ENCODE measurements at regions not wholly inside any gene's neighbourhood (a gene's known extent, or its start where the extent isn't known, plus 50 kb on each side); places are given as distances from the start of the nearest gene placed in this dataset.
"Not testable (repeated sequence)": the region's sequence is repeated elsewhere in the genome, so short reads cannot be mapped to it uniquely, and the experiment has no call there.

DNA sequence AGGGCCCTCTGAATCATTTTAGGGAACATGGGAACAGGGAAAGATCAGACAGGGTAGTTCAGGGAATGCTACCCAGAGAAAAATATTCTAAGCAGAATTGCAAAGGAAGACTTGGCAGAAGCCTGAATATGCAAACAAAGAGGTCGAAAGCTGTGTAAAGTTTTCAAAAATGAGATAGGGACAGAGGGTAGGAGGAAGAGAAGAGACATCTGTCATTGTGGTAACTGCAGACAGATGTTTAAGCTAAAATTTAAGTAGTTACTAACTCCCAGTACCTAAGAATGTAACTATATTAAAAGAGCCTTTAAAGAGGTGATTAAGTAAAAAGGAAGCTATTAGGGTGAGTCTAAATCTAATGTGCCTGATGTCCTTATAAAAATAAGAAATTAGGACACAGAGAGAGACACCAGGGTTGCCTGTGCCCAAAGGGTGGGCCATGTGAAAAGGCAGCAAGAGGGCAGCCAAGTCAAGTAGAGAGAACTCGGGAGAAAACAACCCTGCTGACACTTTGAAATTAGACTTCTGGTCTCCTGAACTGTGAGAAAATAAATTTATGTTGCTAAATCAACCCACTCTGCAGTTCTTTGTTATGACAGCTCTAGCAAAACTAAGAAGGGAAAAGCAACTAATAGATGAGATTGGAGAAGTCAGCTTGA lies 1647.4 kb upstream of the C9orf72 start:
- Mint-ChIP-seq H3K36me3 (peaks cover 0 to 6% of the 10 kb centered on the region in 2 donors), H3K27ac (no peak overlapping the region), H3K9me3 (peaks cover 5 to 10% of the 10 kb centered on the region in 2 donors)
- DNase-seq (ENCODE audit: low spot score in 2 of 2) (no peak), ATAC-seq (no peak)

DNA sequence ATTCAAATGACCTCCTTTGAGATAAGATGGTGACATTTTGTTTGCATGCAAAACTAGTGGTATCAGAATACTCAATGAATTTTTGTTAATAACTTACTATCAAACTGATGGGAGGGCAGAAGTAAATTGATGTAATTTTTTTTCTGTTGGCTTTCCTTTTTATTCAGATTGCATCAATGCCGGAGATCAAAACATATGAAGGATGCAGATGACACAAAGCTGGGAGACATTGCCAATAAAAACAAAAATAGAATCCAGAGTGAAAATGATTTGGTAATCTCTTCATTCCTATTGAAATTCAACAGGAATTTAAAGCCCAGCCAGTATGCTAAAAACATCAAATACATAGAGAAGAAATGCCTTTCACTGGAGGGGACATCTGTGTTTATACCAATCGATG lies 1655.3 kb upstream of the C9orf72 start:
- Mint-ChIP-seq H3K27ac (no peak overlapping the region), H3K36me3 (peaks cover 0 to 5% of the 10 kb centered on the region in 2 donors), H3K9me3 (peaks cover 8 to 11% of the 10 kb centered on the region in 2 donors)
- no peak for ATAC-seq
- no peak for DNase-seq (ENCODE audit: low spot score in 2 of 2)

DNA sequence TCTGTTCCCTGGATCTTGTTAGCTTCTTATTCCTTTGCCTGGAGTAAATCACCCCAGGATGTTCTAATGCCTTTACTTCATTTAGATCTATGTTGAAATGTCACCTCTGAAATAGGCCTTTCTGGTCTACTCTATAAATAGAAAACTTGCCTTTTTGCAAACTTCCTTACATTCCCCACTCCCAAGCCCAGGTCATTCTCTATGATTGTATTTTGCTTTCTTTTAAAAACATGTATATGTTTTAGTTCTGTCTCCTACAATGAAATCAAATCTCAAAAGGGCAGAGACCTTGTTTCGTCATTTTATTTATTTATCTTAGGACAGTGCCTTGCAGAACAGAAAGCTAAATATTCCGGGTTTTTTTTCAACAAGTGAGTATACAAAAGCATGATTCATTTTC lies 1657.7 kb upstream of the C9orf72 start:
- no peak overlapping the region for H3K27ac Mint-ChIP-seq
- H3K9me3 Mint-ChIP-seq, result peaks cover 5 to 6% of the 10 kb centered on the region in 2 donors
- DNase-seq (ENCODE audit: low spot score in 2 of 2), result no peak
- H3K36me3 Mint-ChIP-seq, result peaks cover 0 to 5% of the 10 kb centered on the region in 2 donors
- ATAC-seq, result no peak

DNA sequence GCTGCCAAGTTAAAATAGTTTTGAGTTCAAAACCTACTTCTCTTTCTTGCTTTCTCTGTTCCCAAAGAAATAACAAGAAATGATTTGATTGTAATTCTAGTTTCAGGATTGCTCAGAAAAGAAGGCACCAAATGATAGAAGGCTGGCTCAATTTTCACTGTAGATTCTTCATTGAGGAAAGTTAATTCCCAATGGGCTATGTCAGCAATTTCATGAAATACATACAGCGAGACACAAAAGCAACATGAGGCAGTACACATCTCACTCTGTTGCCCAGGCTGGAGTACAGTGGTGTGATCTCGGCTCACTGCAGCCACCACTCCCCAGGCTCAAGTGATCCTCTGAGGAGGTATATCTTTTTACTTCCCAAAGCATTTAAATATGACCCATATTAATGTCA lies 1659.9 kb upstream of the C9orf72 start:
- DNase-seq (ENCODE audit: low spot score in 2 of 2), result no peak
- H3K27ac Mint-ChIP-seq, result no peak overlapping the region
- peaks cover 0 to 5% of the 10 kb centered on the region in 2 donors for H3K36me3 Mint-ChIP-seq
- ATAC-seq, result no peak
- H3K9me3 Mint-ChIP-seq, result peaks cover 5 to 6% of the 10 kb centered on the region in 2 donors

DNA sequence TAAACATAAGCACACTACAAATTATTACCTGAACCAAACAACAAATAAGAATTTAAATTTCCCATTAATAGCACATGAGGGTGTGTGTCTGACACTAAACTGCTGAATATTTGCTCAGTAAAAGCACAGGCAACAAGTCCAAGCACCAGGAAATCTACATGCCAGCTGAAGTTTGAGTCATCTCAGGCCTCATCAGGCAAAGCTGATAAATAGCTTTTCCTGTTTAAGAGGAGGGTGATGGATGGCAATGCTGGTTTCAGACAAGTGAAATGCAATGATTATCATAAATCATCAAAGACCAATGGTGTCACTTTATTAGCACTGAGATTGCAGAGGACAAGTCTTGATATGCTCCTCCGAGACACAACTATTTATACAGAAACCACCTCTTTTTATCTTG lies 1668.0 kb upstream of the C9orf72 start:
- no peak for DNase-seq (ENCODE audit: low spot score in 2 of 2)
- no peaks in the 10 kb centered on the region for H3K36me3 Mint-ChIP-seq
- ATAC-seq, result no peak
- H3K9me3 Mint-ChIP-seq, result no peaks in the 10 kb centered on the region
- no peak overlapping the region for H3K27ac Mint-ChIP-seq

DNA sequence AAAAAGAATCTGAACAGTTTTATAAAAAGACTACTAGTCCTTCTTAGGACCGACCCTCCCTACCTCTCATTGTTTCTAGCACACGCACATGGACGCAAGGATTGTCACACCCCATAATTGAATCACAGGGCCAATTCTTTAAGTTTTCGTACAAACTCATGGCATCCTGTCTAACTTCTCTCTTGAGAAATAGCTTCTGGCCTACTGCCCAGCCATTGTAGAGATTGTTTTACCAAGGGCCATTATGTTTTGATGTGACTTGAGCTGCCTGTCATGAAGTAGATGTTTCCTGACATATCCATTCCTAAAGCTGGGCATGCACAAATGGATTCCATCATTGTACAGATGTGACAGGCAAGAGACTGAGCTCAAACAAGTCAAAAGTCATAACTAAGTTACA lies 1672.1 kb upstream of the C9orf72 start:
- ATAC-seq, result no peak
- no peak for DNase-seq (ENCODE audit: low spot score in 2 of 2)
- Mint-ChIP-seq H3K27ac (no peak overlapping the region), H3K9me3 (no peaks in the 10 kb centered on the region), H3K36me3 (no peaks in the 10 kb centered on the region)

DNA sequence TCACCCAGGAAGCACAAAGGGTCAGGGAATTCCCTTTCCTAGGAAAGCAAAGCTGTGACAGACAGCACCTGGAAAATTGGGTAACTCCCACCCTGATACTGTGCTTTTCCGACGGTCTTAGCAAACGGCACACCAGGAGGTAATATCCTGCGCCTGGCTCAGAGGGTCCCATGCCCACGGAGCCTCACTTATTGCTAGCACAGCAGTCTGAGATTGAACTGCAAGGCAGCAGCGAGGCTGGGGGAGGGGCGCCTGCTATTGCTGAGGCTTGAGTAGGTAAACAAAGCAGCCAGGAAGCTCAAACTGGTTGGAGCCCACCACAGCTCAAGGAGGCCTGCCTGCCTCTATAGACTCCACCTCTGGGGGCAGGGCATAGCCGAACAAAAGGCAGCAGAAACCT lies 1697.1 kb upstream of the C9orf72 start:
- not testable (repeated sequence) for H3K36me3 Mint-ChIP-seq; DNase-seq (ENCODE audit: low spot score in 2 of 2); ATAC-seq; H3K9me3 Mint-ChIP-seq; H3K27ac Mint-ChIP-seq

DNA sequence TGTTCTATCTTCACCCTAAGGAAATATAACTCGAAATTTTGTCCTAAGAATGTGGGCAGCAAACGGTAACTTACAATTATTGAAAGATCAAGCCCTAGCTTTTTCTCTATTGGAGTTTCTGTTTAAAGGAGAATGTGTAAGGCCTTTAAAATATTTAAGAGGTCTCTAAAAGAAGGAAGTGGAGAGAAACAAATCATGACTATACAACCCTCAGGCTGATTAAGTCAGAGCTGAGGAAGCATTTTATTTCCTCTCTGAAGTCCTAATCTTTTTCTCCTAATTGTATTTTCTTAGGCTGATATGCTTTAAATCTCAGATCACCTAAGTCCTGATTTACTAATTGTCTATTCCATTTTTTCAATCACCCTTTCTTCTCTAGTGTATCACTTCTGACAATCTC lies 1708.8 kb upstream of the C9orf72 start:
- DNase-seq (ENCODE audit: low spot score in 2 of 2), result no peak
- H3K27ac Mint-ChIP-seq, result no peak overlapping the region
- no peaks in the 10 kb centered on the region for H3K9me3 Mint-ChIP-seq
- no peak for ATAC-seq
- H3K36me3 Mint-ChIP-seq, result no peaks in the 10 kb centered on the region

DNA sequence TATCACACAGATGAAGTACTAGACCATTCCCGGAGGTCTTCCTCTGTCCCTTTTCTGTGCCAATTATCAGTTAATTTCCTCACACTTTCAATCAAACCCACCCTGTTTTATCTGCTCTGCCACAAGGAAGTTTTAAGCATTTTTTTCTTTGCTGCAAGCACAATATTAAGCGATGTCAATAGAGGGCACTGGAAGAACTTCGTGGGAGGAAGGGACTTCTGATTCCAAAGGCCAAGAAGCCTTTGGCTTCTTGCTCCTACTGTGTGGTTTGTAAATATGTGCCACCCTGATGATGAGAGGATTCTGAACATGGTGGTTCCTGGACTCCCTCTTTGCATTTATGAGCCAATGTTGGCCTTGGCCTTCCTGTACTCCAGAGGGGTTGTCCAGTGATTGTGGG lies 1712.5 kb upstream of the C9orf72 start:
- DNase-seq (ENCODE audit: low spot score in 2 of 2) (no peak), ATAC-seq (no peak)
- no peaks in the 10 kb centered on the region for H3K36me3 Mint-ChIP-seq
- H3K27ac Mint-ChIP-seq, result no peak overlapping the region
- peaks cover 3 to 8% of the 10 kb centered on the region in 2 donors for H3K9me3 Mint-ChIP-seq

DNA sequence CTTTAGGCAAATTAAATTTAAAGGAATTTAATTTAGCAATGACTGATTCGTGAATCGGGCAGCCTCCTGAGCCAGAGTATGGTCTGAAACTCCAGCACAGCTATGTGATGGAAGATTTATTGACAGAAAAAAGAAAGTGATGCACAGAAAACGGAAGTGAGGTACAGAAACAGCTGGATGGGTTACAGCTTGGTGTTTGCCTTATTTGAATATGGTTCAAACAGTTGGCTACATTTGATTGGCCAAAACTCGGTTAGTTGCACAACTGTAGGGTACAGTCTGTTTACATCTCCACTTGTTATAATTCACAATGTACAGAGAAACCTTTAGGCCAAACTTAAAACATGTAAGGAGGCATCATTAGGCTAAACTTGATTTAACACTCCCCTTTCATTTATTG lies 1716.1 kb upstream of the C9orf72 start:
- no peak overlapping the region for H3K27ac Mint-ChIP-seq
- no peak for ATAC-seq
- H3K9me3 Mint-ChIP-seq, result peaks cover 13 to 18% of the 10 kb centered on the region in 2 donors
- no peaks in the 10 kb centered on the region for H3K36me3 Mint-ChIP-seq
- no peak for DNase-seq (ENCODE audit: low spot score in 2 of 2)

DNA sequence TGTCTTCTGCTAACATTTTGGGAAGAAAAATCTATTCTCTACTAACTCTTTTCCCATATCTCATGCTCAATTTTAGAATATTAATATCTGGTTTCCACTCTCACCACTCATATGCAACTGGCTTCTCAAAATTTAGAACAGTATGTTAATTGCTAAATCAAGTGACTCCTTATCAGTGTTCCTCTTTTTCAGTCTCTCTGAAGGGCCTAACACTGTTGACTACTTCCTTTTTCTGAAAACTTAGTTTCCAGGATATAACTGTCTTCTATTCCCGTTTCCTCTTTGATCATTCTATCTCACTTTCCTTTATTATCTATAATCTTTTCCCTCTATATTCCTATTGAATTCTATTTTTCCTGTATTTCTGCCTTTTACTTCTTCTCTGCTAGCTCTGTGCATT lies 1717.2 kb upstream of the C9orf72 start:
- no peak for ATAC-seq
- DNase-seq (ENCODE audit: low spot score in 2 of 2), result no peak
- peaks cover 13 to 21% of the 10 kb centered on the region in 2 donors for H3K9me3 Mint-ChIP-seq
- no peak overlapping the region for H3K27ac Mint-ChIP-seq
- no peaks in the 10 kb centered on the region for H3K36me3 Mint-ChIP-seq

DNA sequence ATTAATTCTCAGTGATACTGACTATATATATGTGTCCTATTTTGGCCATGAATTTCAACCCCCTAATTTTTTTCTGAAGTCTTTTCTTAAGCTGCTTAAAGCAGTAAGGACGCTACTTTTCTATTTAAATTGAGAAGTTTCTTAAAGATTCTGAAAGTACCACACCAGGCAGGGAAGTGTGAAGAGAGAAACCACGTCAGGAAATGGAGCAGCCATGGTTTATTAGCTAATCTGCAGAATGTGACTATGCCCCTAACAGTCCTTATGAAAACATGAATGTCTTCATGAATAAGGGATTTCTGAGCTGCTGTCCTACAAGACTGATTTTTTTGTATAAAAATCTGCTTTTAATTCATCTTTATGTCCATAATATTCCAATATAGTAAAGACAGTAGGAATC lies 1724.3 kb upstream of the C9orf72 start:
- no peak for ATAC-seq
- no peak overlapping the region for H3K27ac Mint-ChIP-seq
- DNase-seq (ENCODE audit: low spot score in 2 of 2), result no peak
- H3K9me3 Mint-ChIP-seq, result peaks cover 8 to 20% of the 10 kb centered on the region in 2 donors
- no peaks in the 10 kb centered on the region for H3K36me3 Mint-ChIP-seq

DNA sequence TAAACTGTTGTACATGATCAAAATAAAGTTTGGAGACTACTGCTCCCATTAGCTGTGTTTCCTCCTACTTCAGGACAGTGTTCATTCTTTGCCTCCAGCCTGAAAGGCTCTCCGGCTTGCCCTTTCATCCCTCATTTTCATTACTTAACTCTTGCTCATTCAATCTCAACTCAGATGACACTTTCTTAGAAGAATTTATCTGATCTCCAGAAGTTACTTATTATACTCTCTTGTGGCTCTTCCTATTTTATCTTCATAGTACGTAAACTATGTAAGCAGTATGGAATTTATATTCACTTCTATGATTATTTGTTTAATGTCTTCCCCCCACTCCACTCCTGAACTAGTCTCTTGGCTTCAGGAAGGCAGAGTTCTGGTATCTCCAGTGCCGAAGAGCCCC lies 1737.9 kb upstream of the C9orf72 start:
- no peaks in the 10 kb centered on the region for H3K36me3 Mint-ChIP-seq

DNA sequence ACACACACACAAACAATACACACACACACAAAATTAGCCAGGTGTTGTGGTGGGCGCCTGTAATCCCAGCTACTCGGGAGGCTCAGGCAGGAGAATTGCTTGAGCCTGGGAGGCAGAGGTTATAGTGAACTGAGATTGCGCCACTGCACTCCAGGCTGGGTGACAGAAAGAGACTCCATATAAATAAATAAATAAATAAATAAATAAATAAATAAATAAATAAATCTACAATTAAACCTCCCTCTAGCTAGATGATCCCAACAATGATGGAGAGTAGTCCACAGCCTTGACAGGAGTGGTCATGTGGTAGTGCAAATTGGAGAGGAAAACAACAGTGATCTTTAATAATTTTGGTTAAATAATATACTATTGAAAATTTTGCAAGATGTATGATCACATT lies 1739.0 kb upstream of the C9orf72 start:
- Mint-ChIP-seq H3K9me3 (peaks cover 6 to 13% of the 10 kb centered on the region in 2 donors), H3K27ac (no peak overlapping the region), H3K36me3 (no peaks in the 10 kb centered on the region)
- ATAC-seq (no peak), DNase-seq (ENCODE audit: low spot score in 2 of 2) (no peak)

More for the DNA sequence above, 1737.9 kb upstream of the C9orf72 start:
- Mint-ChIP-seq H3K27ac (no peak overlapping the region), H3K9me3 (peaks cover 7 to 16% of the 10 kb centered on the region in 2 donors)
- DNase-seq (ENCODE audit: low spot score in 2 of 2) (no peak), ATAC-seq (no peak)

DNA sequence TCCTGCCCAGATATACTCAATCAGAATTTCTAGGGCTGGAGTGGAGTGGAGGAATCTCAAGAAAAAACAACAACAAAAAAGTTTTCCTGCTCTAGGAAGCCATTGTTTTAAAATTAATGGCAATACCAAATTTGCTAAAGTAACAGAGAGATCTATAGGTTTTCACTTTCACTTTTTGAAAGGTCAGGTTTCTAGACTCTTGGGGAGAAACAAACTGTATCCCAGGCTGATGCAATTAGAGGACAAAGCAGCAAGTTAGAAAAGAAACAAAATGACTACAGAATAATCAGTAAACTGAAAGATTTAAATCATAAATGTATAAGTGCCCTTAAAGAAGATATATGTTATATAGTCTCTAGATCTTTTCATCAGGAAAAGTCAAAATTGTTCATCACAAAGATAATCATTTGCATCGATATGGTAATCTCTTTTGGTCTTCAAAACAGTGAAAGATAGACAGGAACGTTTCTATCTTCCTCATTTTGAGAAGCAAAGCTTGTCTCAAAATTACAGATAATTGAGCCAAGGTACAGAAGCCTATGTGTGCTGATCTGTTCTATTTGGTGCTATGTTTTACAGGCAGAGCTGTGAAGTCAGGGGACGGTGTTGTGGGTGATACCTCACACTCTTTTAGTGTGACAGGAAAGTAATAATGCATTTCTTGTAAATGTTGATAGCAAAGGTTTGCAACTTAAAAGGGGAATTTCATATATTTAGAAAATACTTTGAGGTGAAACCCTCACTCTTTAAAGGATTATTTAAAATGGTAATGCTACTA lies 1746.6 kb upstream of the C9orf72 start:
- DNase-seq (ENCODE audit: low spot score in 2 of 2) (no peak), ATAC-seq (no peak)
- peaks cover 0 to 19% of the 10 kb centered on the region in 2 donors for H3K9me3 Mint-ChIP-seq
- no peak overlapping the region for H3K27ac Mint-ChIP-seq
- peaks cover 0 to 6% of the 10 kb centered on the region in 2 donors for H3K36me3 Mint-ChIP-seq

DNA sequence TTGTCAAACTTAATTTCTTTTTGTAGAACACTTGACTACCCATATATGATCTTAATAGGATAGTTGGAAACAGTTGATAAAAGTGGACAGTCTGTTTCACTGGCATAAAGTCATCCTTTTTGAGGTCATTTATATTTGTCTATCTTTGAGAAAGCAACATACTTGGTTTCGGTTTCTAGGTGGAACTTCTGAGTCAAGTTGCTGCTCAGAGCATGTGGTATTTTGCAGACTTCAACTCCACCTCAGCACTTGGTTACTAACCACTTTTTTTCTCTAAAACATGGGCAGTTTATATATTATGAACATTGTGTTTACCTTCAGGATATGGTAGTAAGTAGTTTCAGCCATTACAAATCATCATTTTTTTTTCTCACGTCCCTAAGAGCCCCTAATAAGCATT lies 1749.0 kb upstream of the C9orf72 start:
- DNase-seq (ENCODE audit: low spot score in 2 of 2) (no peak), ATAC-seq (no peak)
- peaks cover 0 to 16% of the 10 kb centered on the region in 2 donors for H3K9me3 Mint-ChIP-seq
- H3K27ac Mint-ChIP-seq, result no peak overlapping the region
- peaks cover 0 to 6% of the 10 kb centered on the region in 2 donors for H3K36me3 Mint-ChIP-seq

DNA sequence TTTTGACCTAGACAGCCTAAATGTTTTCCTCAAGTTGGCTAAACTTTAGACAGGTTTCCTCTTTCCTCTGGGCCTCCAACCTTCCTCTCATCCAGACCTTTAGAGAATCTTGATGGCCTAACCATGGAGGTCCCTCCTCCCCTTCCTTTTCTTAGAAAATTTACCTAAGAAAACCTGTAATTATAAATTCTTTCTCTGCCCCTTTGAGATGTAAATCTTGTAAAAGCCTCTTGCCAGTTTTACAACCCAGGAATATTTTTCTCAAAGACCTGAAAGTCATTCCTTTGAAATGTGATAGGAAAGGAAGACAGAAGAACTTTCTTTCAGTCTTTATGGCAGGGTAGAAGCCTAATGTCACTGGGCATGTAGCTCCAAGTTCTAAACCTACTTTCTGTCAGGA lies 1752.6 kb upstream of the C9orf72 start:
- H3K27ac Mint-ChIP-seq, result no peak overlapping the region
- H3K9me3 Mint-ChIP-seq, result peaks cover 3 to 16% of the 10 kb centered on the region in 2 donors
- ATAC-seq (no peak), DNase-seq (ENCODE audit: low spot score in 2 of 2) (no peak)
- H3K36me3 Mint-ChIP-seq, result peaks cover 0 to 6% of the 10 kb centered on the region in 2 donors

DNA sequence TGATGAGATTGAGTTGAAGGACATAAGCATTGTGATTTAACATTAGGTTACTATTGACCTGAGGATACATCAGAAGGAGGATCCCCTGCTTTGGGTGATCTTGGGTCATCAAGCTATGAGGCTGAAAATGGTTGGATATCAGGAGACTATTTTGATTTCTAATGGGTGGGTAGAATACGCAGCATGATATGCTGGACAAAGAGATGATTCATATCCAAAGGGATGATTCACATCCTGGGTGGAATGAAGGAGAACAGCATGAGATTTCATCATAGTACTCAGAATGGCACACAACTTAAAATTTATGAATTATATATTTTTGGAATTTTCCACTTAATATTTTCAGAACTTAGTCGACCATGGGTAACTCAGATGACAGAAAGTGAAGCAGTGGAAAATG lies 1759.5 kb upstream of the C9orf72 start:
- H3K27ac Mint-ChIP-seq, result no peak overlapping the region
- ATAC-seq, result no peak
- no peak for DNase-seq (ENCODE audit: low spot score in 2 of 2)
- peaks cover 0 to 3% of the 10 kb centered on the region in 2 donors for H3K9me3 Mint-ChIP-seq
- H3K36me3 Mint-ChIP-seq, result no peaks in the 10 kb centered on the region
